ENCODE measurements at regions not wholly inside any gene's neighbourhood (a gene's known extent, or its start where the extent isn't known, plus 50 kb on each side); places are given as distances from the start of the nearest gene placed in this dataset.

GRCh38 chr7:15938115-15938514 is 251.6 kb upstream of the MEOX2 start:
- DNase-seq (ENCODE audit: low read depth in 1 of 2, low spot score in 1 of 2), result no peak

- no peak for DNase-seq (ENCODE audit: low read depth in 1 of 2, low spot score in 1 of 2)
These were observed 251.1 kb upstream of the MEOX2 start for GRCh38 chr7:15937571-15937970.

- DNase-seq (ENCODE audit: low read depth in 1 of 2, low spot score in 1 of 2), result no peak
These were observed 250.5 kb upstream of the MEOX2 start for GRCh38 chr7:15936991-15937390.

GRCh38 chr7:15932318-15932717 is 245.8 kb upstream of the MEOX2 start:
- no peak for DNase-seq (ENCODE audit: low read depth in 1 of 2, low spot score in 1 of 2)

- no peak for DNase-seq (ENCODE audit: low read depth in 1 of 2, low spot score in 1 of 2)
These were observed 242.9 kb upstream of the MEOX2 start for GRCh38 chr7:15929411-15929810.

DNA sequence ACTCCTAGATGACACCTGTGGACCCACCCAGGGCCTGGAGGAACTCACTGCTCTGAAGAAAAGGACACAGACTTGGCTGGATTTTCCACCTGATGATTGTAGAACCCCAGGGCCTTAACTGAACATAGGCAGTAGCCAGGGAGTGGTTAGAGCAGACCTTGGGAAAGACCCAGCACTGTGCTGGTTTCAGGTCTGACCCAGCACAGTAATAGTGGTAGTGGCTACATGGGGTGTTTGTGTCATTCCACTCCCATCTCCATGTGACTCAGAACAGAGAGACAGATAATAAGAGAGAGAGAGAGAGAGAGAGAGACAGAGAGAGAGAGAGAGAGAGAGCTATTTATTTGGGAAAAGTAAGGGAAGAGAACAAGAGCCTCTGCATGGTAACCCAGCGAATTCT is 239.1 kb upstream of the MEOX2 start:
- DNase-seq (ENCODE audit: low read depth in 1 of 2, low spot score in 1 of 2), result no peak

- DNase-seq (ENCODE audit: low read depth in 1 of 2, low spot score in 1 of 2), result no peak
These were observed 238.4 kb upstream of the MEOX2 start for GRCh38 chr7:15924910-15925309.

- DNase-seq (ENCODE audit: low read depth in 1 of 2, low spot score in 1 of 2), result no peak
These were observed 235.5 kb upstream of the MEOX2 start for GRCh38 chr7:15922002-15922401.

DNA sequence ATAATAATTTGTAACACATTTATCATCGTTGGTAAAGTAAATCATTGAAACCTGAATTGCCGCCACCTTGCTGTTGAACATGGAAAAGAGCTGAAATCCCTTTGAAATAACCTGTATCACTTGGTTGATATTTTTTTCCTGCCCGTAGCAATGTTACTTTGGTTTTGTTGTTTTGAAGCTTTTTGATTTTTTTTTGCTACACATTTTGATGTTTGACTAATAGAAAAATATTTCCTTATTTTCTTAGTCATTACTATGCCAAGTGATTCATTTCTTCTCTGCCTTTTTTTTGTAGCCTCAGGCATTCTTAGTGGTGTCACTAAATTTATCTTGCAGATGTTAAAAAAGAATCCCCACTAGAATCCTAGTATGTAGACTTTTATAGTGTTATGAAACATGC is 235.1 kb upstream of the MEOX2 start:
- DNase-seq (ENCODE audit: low read depth in 1 of 2, low spot score in 1 of 2), result no peak

DNA sequence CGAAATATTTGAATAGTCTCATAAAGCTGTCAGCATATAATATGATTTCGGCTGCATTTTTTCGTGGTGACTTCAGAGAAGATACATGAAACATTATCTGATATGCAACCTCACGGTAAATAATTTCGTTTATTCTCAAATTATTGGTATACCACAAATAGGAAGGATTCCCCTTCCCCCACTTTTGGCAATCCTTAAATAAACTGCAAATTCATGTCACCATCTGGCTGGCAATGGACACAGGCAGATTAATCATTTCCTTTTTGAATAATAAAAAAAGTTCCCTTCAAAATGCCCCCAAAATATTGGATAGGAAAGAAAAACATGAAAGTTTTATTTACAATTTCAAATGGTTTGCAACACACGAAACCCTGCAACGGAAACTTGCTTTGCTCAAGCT is 234.5 kb upstream of the MEOX2 start:
- no peak for DNase-seq (ENCODE audit: low read depth in 1 of 2, low spot score in 1 of 2)

GRCh38 chr7:15916681-15917380 is 230.3 kb upstream of the MEOX2 start:
- no peak for DNase-seq (ENCODE audit: low read depth in 1 of 2, low spot score in 1 of 2)

- no peak for DNase-seq (ENCODE audit: low read depth in 1 of 2, low spot score in 1 of 2)
These were observed 229.3 kb upstream of the MEOX2 start for GRCh38 chr7:15915686-15916293.

- no peak for DNase-seq (ENCODE audit: low read depth in 1 of 2, low spot score in 1 of 2)
These were observed 228.1 kb upstream of the MEOX2 start for GRCh38 chr7:15914611-15915010.

DNA sequence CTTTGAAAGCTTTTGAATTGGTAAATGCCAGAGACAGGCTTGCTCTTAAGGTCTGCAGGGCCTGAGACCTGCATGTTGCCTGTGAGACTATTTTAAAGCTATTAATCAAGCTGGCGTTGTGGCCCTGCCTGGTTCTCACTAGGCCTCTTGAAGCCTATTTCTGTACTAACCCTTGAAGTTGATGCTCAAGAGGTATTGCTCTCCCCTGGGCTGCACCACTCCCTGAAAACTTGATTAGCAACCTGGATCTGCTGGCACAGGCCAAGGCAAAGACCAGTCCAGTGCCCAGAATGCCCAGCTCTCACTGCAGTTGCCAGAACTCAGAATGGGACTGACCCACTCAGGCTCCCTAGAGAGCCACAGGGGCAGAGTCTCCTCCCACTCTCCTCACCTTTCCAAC is 220.0 kb upstream of the MEOX2 start:
- DNase-seq (ENCODE audit: low read depth in 1 of 2, low spot score in 1 of 2), result no peak

- DNase-seq (ENCODE audit: low read depth in 1 of 2, low spot score in 1 of 2), result no peak
These were observed 219.0 kb upstream of the MEOX2 start for GRCh38 chr7:15905251-15906040.

GRCh38 chr7:15891151-15891881 is 204.8 kb upstream of the MEOX2 start:
- DNase-seq (ENCODE audit: low read depth in 1 of 2, low spot score in 1 of 2), result no peak

DNA sequence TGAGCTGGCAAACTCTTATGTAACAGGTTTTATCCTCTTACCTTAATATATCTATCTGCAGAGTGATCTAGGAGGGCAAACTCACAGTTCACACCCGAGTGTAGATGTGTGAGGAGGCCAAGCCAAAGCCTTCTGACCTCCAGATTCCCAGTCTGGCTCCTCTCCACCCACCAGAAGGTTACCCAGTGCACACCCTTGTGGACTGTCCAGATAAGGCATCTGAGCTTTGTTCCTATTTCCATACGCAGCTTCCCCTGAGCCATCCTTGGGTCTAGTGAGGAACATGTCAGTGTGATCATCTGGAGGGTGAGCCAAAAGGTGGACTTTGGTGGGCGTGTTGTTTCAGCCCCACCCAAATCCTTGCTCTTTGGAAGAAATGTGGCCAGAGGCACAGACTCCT is 203.0 kb upstream of the MEOX2 start:
- no peak for DNase-seq (ENCODE audit: low read depth in 1 of 2, low spot score in 1 of 2)

GRCh38 chr7:15888090-15888489 is 201.6 kb upstream of the MEOX2 start:
- no peak for DNase-seq (ENCODE audit: low read depth in 1 of 2, low spot score in 1 of 2)

GRCh38 chr7:15886626-15887025 is 200.1 kb upstream of the MEOX2 start:
- no peak for DNase-seq (ENCODE audit: low read depth in 1 of 2, low spot score in 1 of 2)

GRCh38 chr7:15885678-15886077 is 199.2 kb upstream of the MEOX2 start:
- DNase-seq (ENCODE audit: low read depth in 1 of 2, low spot score in 1 of 2), result no peak

DNA sequence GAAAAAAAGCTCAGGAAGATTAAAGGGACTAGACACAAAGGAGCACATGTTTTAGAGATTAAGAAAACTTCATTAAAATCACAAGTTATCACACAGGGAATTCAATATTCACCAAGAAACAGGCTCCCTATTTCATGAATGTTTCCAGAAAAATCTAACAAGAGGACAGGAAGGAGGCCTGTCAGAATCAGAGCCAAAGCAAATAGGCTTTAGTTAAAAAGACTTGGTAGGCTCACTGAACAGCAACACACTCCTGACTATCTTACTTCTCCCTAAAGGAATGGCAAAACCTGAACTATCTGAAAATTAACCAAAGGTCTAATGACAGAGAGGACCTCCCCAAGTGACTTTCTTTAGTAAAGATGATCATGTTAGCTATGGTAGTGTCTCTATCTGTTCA is 188.3 kb upstream of the MEOX2 start:
- no peak for DNase-seq (ENCODE audit: low read depth in 1 of 2, low spot score in 1 of 2)

- no peak for DNase-seq (ENCODE audit: low read depth in 1 of 2, low spot score in 1 of 2)
These were observed 183.9 kb upstream of the MEOX2 start for GRCh38 chr7:15870347-15870746.

Measured in activated CD4-positive, alpha-beta T cell treated with anti-CD3 and anti-CD28 coated beads, Interleukin-2, amount 50 U/mL, for 24 hours (primary cell).